ENCODE measurements at regions not wholly inside any gene's neighbourhood (a gene's known extent, or its start where the extent isn't known, plus 50 kb on each side); places are given as distances from the start of the nearest gene placed in this dataset.

DNA sequence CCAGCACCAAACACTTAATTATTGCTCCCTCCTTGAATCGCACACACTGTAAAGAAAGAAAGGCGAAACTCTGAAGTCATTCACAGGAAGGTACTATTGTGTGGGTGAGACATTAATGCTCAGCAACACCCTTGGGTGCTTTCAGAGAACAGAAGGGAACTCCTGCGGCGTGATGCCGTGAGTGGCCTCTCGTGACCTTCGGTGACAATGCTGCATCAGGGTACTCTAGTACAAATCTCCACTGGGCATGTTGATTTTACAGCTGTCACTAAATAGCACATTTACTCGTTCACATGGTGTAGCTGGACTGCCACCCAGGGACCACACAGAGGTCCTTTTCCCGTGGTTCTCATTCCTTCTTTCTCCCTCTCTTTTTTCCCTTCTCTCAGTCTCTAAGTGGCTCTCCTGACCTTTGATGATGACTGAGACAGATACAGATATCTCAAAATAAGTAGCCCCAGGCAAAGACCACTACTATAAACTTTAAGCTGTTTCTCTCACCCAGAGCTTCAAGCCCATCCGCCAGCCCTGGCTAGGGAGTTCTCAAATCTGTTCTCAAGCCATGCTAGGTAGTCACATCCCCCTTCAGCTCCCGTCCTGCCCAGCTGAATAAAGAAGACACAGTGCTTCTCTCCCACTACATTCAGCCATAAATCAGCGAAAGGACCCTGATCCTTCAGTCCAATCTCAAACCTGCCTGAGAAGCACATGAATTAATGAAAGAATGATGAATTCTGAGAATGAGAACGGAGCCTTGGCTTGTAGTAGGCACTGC is 223.4 kb upstream of the FMN2 start:
- TF ChIP-seq CHD1 (IDR thresholded peaks at IDR 0.05; ENCODE audit: low read depth, low read length) (no peak), CEBPB (IDR thresholded peaks at IDR 0.05; ENCODE audit: low read depth, low read length) (no peak), FOS (IDR thresholded peaks at IDR 0.05; ENCODE audit: low read depth, low read length) (no peak), NFE2L2 (IDR thresholded peaks at IDR 0.05; ENCODE audit: low read depth, low read length) (no peak), MAFK (IDR thresholded peaks at IDR 0.05; ENCODE audit: low read depth, low read length) (no peak), SMC3 (IDR thresholded peaks at IDR 0.05; ENCODE audit: low read depth, low read length) (no peak)
- no peak overlapping the region for H3K4ac ChIP-seq (ENCODE audit: low read depth, low read length)
- H3K4me3 ChIP-seq (ENCODE audit: insufficient read depth, low read depth, low read length), result no peak overlapping the region
- H3K18ac ChIP-seq (ENCODE audit: low read depth, low read length), result no peak overlapping the region
- no peak overlapping the region for H2BK15ac ChIP-seq (ENCODE audit: low read depth, low read length)
- no peak overlapping the region for H3K23ac ChIP-seq (ENCODE audit: low read depth, low read length)
- intact Hi-C loops (cut with micrococcal nuclease), result no loop called here
- H3K14ac ChIP-seq (replicated peaks; ENCODE audit: low read depth, low read length), result no peak overlapping the region
- no peaks in the 10 kb centered on the region for H3K79me1 ChIP-seq (ENCODE audit: low read depth in 1 of 2, low read length in 2 of 2)
- H3K27me3 ChIP-seq (ENCODE audit: control insufficient read depth, insufficient read depth, low read length), result no peaks in the 10 kb centered on the region
- no peak overlapping the region for H3K9ac ChIP-seq (ENCODE audit: low read depth, low read length)
- no TSS peak for BruUV-seq (replicated peaks)
- no peak overlapping the region for H3K56ac ChIP-seq (ENCODE audit: extremely low read depth, insufficient read depth, low read length)
- no peak overlapping the region for H2BK5ac ChIP-seq (ENCODE audit: low read depth, low read length, poor library complexity, severe bottlenecking)
- H3K4me1 ChIP-seq (ENCODE audit: control insufficient read depth, insufficient read depth, low read length), result no peaks in the 10 kb centered on the region
- no peak overlapping the region for H3K4me2 ChIP-seq (ENCODE audit: low read depth, low read length)
- H3K36me3 ChIP-seq (ENCODE audit: control insufficient read depth, insufficient read depth, low read length), result no peaks in the 10 kb centered on the region
- no peak overlapping the region for H2AK9ac ChIP-seq (replicated peaks; ENCODE audit: low read depth, low read length, poor library complexity)
- H2AFZ ChIP-seq (replicated peaks; ENCODE audit: low read length, poor library complexity), result no peak overlapping the region
- H4K20me1 ChIP-seq (ENCODE audit: insufficient read depth, low read length), result no peaks in the 10 kb centered on the region
- DNase-seq, result no peak
- H4K5ac ChIP-seq (ENCODE audit: low read depth, low read length), result no peak overlapping the region
- H3K27ac ChIP-seq (ENCODE audit: insufficient read depth, low read length), result no peak overlapping the region
- H2BK20ac ChIP-seq (ENCODE audit: low read depth, low read length), result no peak overlapping the region
- in situ Hi-C loops (cut with MboI; ENCODE audit: low sequenced_read_pairs), result no loop called here
- no peak overlapping the region for H2BK120ac ChIP-seq (ENCODE audit: low read depth, low read length)
- H3K9me3 ChIP-seq (ENCODE audit: control insufficient read depth, insufficient read depth, low read length), result peaks cover 4% of the 10 kb centered on the region; the same call in 1 of the 2 replicates
- ChIA-PET POLR2A (ENCODE audit: unreplicated experiment) (no interaction called here), CTCF (interaction anchor here (0.6 kb wide), 1 partner anchor 997 kb away, joined by 8 read pairs; no protein-coding TSS in a partner anchor)
- 78% methylated on average over 7 of the region's 13 CpGs; no CpG with 5 or more reads in 1 of the 2 experiments for WGBS, 2 experiments (ENCODE audit: extremely low coverage in 2 of 2, insufficient read length in 1 of 2)
- ATAC-seq (ENCODE audit: low read depth), result no peak
- no peaks in the 10 kb centered on the region for H3K9me1 ChIP-seq (ENCODE audit: insufficient read depth, low read length)
- dilution Hi-C loops (cut with HindIII; ENCODE audit: low sequenced_read_pairs, unreplicated experiment), result no loop called here
- H4K8ac ChIP-seq (ENCODE audit: low read depth in 2 of 2, low read length in 2 of 2), result no peak overlapping the region
- H2AK5ac ChIP-seq (ENCODE audit: low read depth, low read length), result no peak overlapping the region
- H4K91ac ChIP-seq (ENCODE audit: insufficient read depth, low read depth, low read length), result no peak overlapping the region

Data from IMR-90 (cell line).